ENCODE measurements at regions not wholly inside any gene's neighbourhood (a gene's known extent, or its start where the extent isn't known, plus 50 kb on each side); places are given as distances from the start of the nearest gene placed in this dataset.

GRCh38 chr10:62457598-62457997, 83.4 kb downstream of the ZNF365 start:
- no peak overlapping the region for H3K4me3 ChIP-seq
- in situ Hi-C loops (cut with MboI) = loop anchor here (25.0 kb wide), 1 partner anchor 355 kb away; the partner anchor contains the start of genes ADO and EGR2
- no peaks in the 10 kb centered on the region for H3K9me2 ChIP-seq (ENCODE audit: insufficient read depth)
- H3F3A ChIP-seq (ENCODE audit: insufficient read depth) = peaks cover 9% of the 10 kb centered on the region
- WGBS, 2 experiments (ENCODE audit: low coverage in 1 of 2, low lambda C conversion rate in 2 of 2, missing lambda C conversion rate in 2 of 2) = 62 to 79% methylated on average over 1 of the region's 1 CpG
- no peaks in the 10 kb centered on the region for H3K27me3 ChIP-seq (replicated peaks; ENCODE audit: insufficient read depth)
- no peak overlapping the region for H3K27ac ChIP-seq
- no peaks in the 10 kb centered on the region for H3K36me3 ChIP-seq (ENCODE audit: low read depth)
- DNase-seq = no peak
- peaks cover 33% of the 10 kb centered on the region for H3K4me1 ChIP-seq (ENCODE audit: insufficient read depth)
- H3K9me3 ChIP-seq (ENCODE audit: low read depth) = no peaks in the 10 kb centered on the region
- H3K4me2 ChIP-seq (ENCODE audit: unreplicated experiment) = no peak overlapping the region
- no peaks in the 10 kb centered on the region for H3K79me2 ChIP-seq (ENCODE audit: insufficient read depth)
- TF ChIP-seq EZH2phosphoT487 (IDR thresholded peaks at IDR 0.05; ENCODE audit: insufficient read depth, low read depth) (no peak), EZH2 (IDR thresholded peaks at IDR 0.05; ENCODE audit: insufficient read depth, poor library complexity, severe bottlenecking) (no peak)
- no peak overlapping the region for H2AFZ ChIP-seq
- H4K20me1 ChIP-seq (ENCODE audit: insufficient read depth) = no peaks in the 10 kb centered on the region
- H3K9ac ChIP-seq = no peak overlapping the region

- peak overlapping the region; percentile 45 for H3K4me2 ChIP-seq (ENCODE audit: unreplicated experiment)
- no peaks in the 10 kb centered on the region for H3K9me3 ChIP-seq (ENCODE audit: low read depth)
- peak; percentile 89 for DNase-seq
- no peak for TF ChIP-seq EZH2 (IDR thresholded peaks at IDR 0.05; ENCODE audit: insufficient read depth, poor library complexity, severe bottlenecking)
- TF ChIP-seq EZH2phosphoT487 (IDR thresholded peaks at IDR 0.05; ENCODE audit: insufficient read depth, low read depth) = no peak
- H4K20me1 ChIP-seq (ENCODE audit: insufficient read depth) = no peaks in the 10 kb centered on the region
- no peak overlapping the region for H3K4me3 ChIP-seq
- in situ Hi-C loops (cut with MboI) = loop anchor here (25.0 kb wide), 1 partner anchor 353 kb away; the partner anchor contains the start of genes ADO and EGR2
- H3K4me1 ChIP-seq (ENCODE audit: insufficient read depth) = peaks cover 34% of the 10 kb centered on the region
- no peak overlapping the region for H3K9ac ChIP-seq
- H3K9me2 ChIP-seq (ENCODE audit: insufficient read depth) = no peaks in the 10 kb centered on the region
- H3K27ac ChIP-seq = no peak overlapping the region
- H2AFZ ChIP-seq = no peak overlapping the region
- no peaks in the 10 kb centered on the region for H3K27me3 ChIP-seq (replicated peaks; ENCODE audit: insufficient read depth)
- H3F3A ChIP-seq (ENCODE audit: insufficient read depth) = peaks cover 10% of the 10 kb centered on the region
- no peaks in the 10 kb centered on the region for H3K36me3 ChIP-seq (ENCODE audit: low read depth)
- WGBS, 2 experiments (ENCODE audit: low coverage in 1 of 2, low lambda C conversion rate in 2 of 2, missing lambda C conversion rate in 2 of 2) = 0% methylated on average over 1 of the region's 1 CpG
- no peaks in the 10 kb centered on the region for H3K79me2 ChIP-seq (ENCODE audit: insufficient read depth)
Measured at GRCh38 chr10:62459072-62459471, 84.9 kb downstream of the ZNF365 start.

- Histone ChIP-seq H3K27me3 (replicated peaks; ENCODE audit: insufficient read depth) (no peaks in the 10 kb centered on the region), H3K79me2 (ENCODE audit: insufficient read depth) (no peaks in the 10 kb centered on the region), H2AFZ (no peak overlapping the region), H3K36me3 (ENCODE audit: low read depth) (no peaks in the 10 kb centered on the region), H3F3A (ENCODE audit: insufficient read depth) (peaks cover 14% of the 10 kb centered on the region), H3K9ac (no peak overlapping the region), H3K4me2 (ENCODE audit: unreplicated experiment) (peak overlapping the region; percentile 45), H3K4me3 (no peak overlapping the region), H3K27ac (no peak overlapping the region), H4K20me1 (ENCODE audit: insufficient read depth) (no peaks in the 10 kb centered on the region), H3K9me3 (ENCODE audit: low read depth) (no peaks in the 10 kb centered on the region), H3K4me1 (ENCODE audit: insufficient read depth) (peaks cover 34% of the 10 kb centered on the region), H3K9me2 (ENCODE audit: insufficient read depth) (no peaks in the 10 kb centered on the region)
- no peak for TF ChIP-seq EZH2phosphoT487 (IDR thresholded peaks at IDR 0.05; ENCODE audit: insufficient read depth, low read depth)
- no peak for DNase-seq
- in situ Hi-C loops (cut with MboI) = loop anchor here (25.0 kb wide), 1 partner anchor 353 kb away; the partner anchor contains the start of genes ADO and EGR2
- WGBS, 2 experiments (ENCODE audit: low coverage in 1 of 2, low lambda C conversion rate in 2 of 2, missing lambda C conversion rate in 2 of 2) = 93 to 96% methylated on average over 3 of the region's 3 CpGs
Measured at GRCh38 chr10:62459500-62459899, 85.3 kb downstream of the ZNF365 start.

GRCh38 chr10:62460393-62460792, 86.2 kb downstream of the ZNF365 start:
- no peaks in the 10 kb centered on the region for H3K9me2 ChIP-seq (ENCODE audit: insufficient read depth)
- no peaks in the 10 kb centered on the region for H4K20me1 ChIP-seq (ENCODE audit: insufficient read depth)
- WGBS, 2 experiments (ENCODE audit: low coverage in 1 of 2, low lambda C conversion rate in 2 of 2, missing lambda C conversion rate in 2 of 2) = 95 to 99% methylated on average over 2 of the region's 2 CpGs
- in situ Hi-C loops (cut with MboI) = loop anchor here (25.0 kb wide), 1 partner anchor 352 kb away; the partner anchor contains the start of genes ADO and EGR2
- H3K36me3 ChIP-seq (ENCODE audit: low read depth) = no peaks in the 10 kb centered on the region
- no peaks in the 10 kb centered on the region for H3K79me2 ChIP-seq (ENCODE audit: insufficient read depth)
- H3K27me3 ChIP-seq (replicated peaks; ENCODE audit: insufficient read depth) = no peaks in the 10 kb centered on the region
- H3K4me1 ChIP-seq (ENCODE audit: insufficient read depth) = peaks cover 29% of the 10 kb centered on the region
- TF ChIP-seq EZH2 (IDR thresholded peaks at IDR 0.05; ENCODE audit: insufficient read depth, poor library complexity, severe bottlenecking) (no peak), EZH2phosphoT487 (IDR thresholded peaks at IDR 0.05; ENCODE audit: insufficient read depth, low read depth) (no peak)
- H3K9me3 ChIP-seq (ENCODE audit: low read depth) = no peaks in the 10 kb centered on the region
- DNase-seq = no peak
- no peak overlapping the region for H3K4me2 ChIP-seq (ENCODE audit: unreplicated experiment)
- no peak overlapping the region for H3K9ac ChIP-seq
- H3K4me3 ChIP-seq = no peak overlapping the region
- H3K27ac ChIP-seq = no peak overlapping the region
- peaks cover 16% of the 10 kb centered on the region for H3F3A ChIP-seq (ENCODE audit: insufficient read depth)
- no peak overlapping the region for H2AFZ ChIP-seq

GRCh38 chr10:62461120-62461519, 87.0 kb downstream of the ZNF365 start:
- Histone ChIP-seq H3K79me2 (ENCODE audit: insufficient read depth) (no peaks in the 10 kb centered on the region), H3F3A (ENCODE audit: insufficient read depth) (peaks cover 13% of the 10 kb centered on the region; the same call in 1 of the 2 replicates), H3K36me3 (ENCODE audit: low read depth) (no peaks in the 10 kb centered on the region), H3K9me3 (ENCODE audit: low read depth) (no peaks in the 10 kb centered on the region), H2AFZ (no peak overlapping the region), H3K4me3 (no peak overlapping the region), H3K27ac (no peak overlapping the region), H3K9me2 (ENCODE audit: insufficient read depth) (no peaks in the 10 kb centered on the region), H3K4me2 (ENCODE audit: unreplicated experiment) (no peak overlapping the region), H4K20me1 (ENCODE audit: insufficient read depth) (no peaks in the 10 kb centered on the region), H3K9ac (no peak overlapping the region), H3K4me1 (ENCODE audit: insufficient read depth) (peaks cover 23% of the 10 kb centered on the region), H3K27me3 (replicated peaks; ENCODE audit: insufficient read depth) (no peaks in the 10 kb centered on the region)
- WGBS, 2 experiments (ENCODE audit: low coverage in 1 of 2, low lambda C conversion rate in 2 of 2, missing lambda C conversion rate in 2 of 2) = 75 to 81% methylated on average over 8 of the region's 8 CpGs
- in situ Hi-C loops (cut with MboI) = loop anchor here (25.0 kb wide), 1 partner anchor 351 kb away; the partner anchor contains the start of genes ADO and EGR2
- no peak for TF ChIP-seq EZH2phosphoT487 (IDR thresholded peaks at IDR 0.05; ENCODE audit: insufficient read depth, low read depth)
- no peak for DNase-seq

Data from GM23248 (cell line).